Peyer's patch (tissue), 4 donors: ENCODE measurements at regions not wholly inside any gene's neighbourhood (a gene's known extent, or its start where the extent isn't known, plus 50 kb on each side); places are given as distances from the start of the nearest gene placed in this dataset.
"Not testable (repeated sequence)": the region's sequence is repeated elsewhere in the genome, so short reads cannot be mapped to it uniquely, and the experiment has no call there.

Experiments used
- POLR2A ChIP-seq, 2 donors: fragments of 450-650 bp; IDR thresholded peaks; one replicate each; pipeline ENCODE4 v1.5.1; 2017; ENCODE audit warnings: antibody characterized with exemption in 2 of 2, mild to moderate bottlenecking in 2 of 2, moderate library complexity in 2 of 2
- TF ChIP-seq, protein P1 (sequence below), 6 experiments: fragments of 450-650 bp in 4 of 6; fragments of 200-600 bp in 2 of 6; sonication (generic) in 1 of 6; IDR thresholded peaks; one replicate each; pipeline ENCODE4 v1.5.1; 2017 to 2019; ENCODE audit warnings: antibody characterized with exemption in 6 of 6, mild to moderate bottlenecking in 3 of 6, moderate library complexity in 1 of 6

DNA sequence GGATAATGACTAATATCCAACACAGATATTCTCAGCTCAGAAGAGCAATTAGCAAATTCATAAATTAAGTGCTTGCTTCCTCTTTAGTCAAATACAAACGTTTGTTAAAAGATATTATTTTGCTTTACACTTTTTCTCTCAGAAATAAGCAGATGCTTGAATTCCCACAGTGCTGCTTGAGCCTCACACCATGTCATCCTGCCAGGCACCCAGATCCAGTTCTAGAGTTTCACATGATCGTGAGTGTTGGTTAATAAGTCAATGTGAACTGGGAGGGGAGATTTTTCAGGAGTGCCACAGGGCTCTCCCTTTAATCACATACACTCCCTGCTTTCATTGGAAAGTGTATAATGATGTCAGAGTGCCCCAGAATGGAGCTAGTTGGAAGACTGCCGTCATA lies 352.0 kb downstream of the OR4F29 start:
- TF ChIP-seq, protein P1, sequence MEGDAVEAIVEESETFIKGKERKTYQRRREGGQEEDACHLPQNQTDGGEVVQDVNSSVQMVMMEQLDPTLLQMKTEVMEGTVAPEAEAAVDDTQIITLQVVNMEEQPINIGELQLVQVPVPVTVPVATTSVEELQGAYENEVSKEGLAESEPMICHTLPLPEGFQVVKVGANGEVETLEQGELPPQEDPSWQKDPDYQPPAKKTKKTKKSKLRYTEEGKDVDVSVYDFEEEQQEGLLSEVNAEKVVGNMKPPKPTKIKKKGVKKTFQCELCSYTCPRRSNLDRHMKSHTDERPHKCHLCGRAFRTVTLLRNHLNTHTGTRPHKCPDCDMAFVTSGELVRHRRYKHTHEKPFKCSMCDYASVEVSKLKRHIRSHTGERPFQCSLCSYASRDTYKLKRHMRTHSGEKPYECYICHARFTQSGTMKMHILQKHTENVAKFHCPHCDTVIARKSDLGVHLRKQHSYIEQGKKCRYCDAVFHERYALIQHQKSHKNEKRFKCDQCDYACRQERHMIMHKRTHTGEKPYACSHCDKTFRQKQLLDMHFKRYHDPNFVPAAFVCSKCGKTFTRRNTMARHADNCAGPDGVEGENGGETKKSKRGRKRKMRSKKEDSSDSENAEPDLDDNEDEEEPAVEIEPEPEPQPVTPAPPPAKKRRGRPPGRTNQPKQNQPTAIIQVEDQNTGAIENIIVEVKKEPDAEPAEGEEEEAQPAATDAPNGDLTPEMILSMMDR (IDR thresholded peaks at IDR 0.05), result not testable (repeated sequence)
- TF ChIP-seq POLR2A (IDR thresholded peaks at IDR 0.05), result not testable (repeated sequence)
